Hepatocyte (in vitro differentiated cells): ENCODE measurements at regions not wholly inside any gene's neighbourhood (a gene's known extent, or its start where the extent isn't known, plus 50 kb on each side); places are given as distances from the start of the nearest gene placed in this dataset.

ENCODE experiments used
- DNase-seq: peaks from one replicate; pipeline ENCODE4 v3.0.0-alpha.2; 2016; ENCODE audit warnings: low spot score
- H2AFZ ChIP-seq: fragments of 200-600 bp; sonication (generic); 2 replicates; pipeline ENCODE4 v1.6.0; 2016; ENCODE audit warnings: antibody characterized with exemption, mild to moderate bottlenecking
- H3K27ac ChIP-seq: fragments of 200-600 bp; sonication (generic); 2 replicates; pipeline ENCODE4 v1.5.1; 2016; ENCODE audit warnings: mild to moderate bottlenecking
- H3K27me3 ChIP-seq: fragments of 200-600 bp; sonication (generic); 2 replicates; pipeline ENCODE4 v1.6.1; 2016
- H3K36me3 ChIP-seq: fragments of 200-600 bp; sonication (generic); replicated peaks from 2 replicates; pipeline ENCODE4 v1.5.1; 2016; ENCODE audit warnings: low read depth; ENCODE audit not compliant: insufficient read depth
- H3K4me1 ChIP-seq: fragments of 200-600 bp; sonication (generic); 2 replicates; pipeline ENCODE4 v1.5.1; 2016; ENCODE audit warnings: mild to moderate bottlenecking, moderate library complexity; ENCODE audit not compliant: insufficient read depth
- H3K4me2 ChIP-seq: fragments of 200-600 bp; sonication (generic); 2 replicates; pipeline ENCODE4 v1.6.0; 2016
- H3K4me3 ChIP-seq: fragments of 200-600 bp; sonication (generic); 2 replicates; pipeline ENCODE4 v1.5.1; 2016; ENCODE audit warnings: mild to moderate bottlenecking
- H3K79me2 ChIP-seq: fragments of 200-600 bp; sonication (generic); 2 replicates; pipeline ENCODE4 v1.6.0; 2017; ENCODE audit warnings: mild to moderate bottlenecking
- H3K9me2 ChIP-seq: fragments of 200-600 bp; sonication (generic); replicated peaks from 2 replicates; pipeline ENCODE4 v1.6.0; 2017; ENCODE audit warnings: mild to moderate bottlenecking; ENCODE audit not compliant: insufficient read depth
- H3K9me3 ChIP-seq: fragments of 200-600 bp; sonication (generic); 2 replicates; pipeline ENCODE4 v1.5.1; 2016; ENCODE audit warnings: low read depth, mild to moderate bottlenecking
- H4K20me1 ChIP-seq: fragments of 200-600 bp; sonication (generic); 2 replicates; pipeline ENCODE4 v1.6.0; 2016; ENCODE audit warnings: mild to moderate bottlenecking; ENCODE audit not compliant: insufficient read depth, poor library complexity, severe bottlenecking
- EZH2 ChIP-seq: fragments of 200-600 bp; sonication (generic); IDR thresholded peaks from 2 replicates; pipeline ENCODE4 v1.6.1; 2016; ENCODE audit warnings: antibody characterized with exemption, mild to moderate bottlenecking, borderline replicate concordance
- EZH2phosphoT487 ChIP-seq: fragments of 200-600 bp; sonication (generic); IDR thresholded peaks from one replicate; pipeline ENCODE4 v1.6.1; 2018; ENCODE audit warnings: antibody characterized with exemption, mild to moderate bottlenecking, low read depth, moderate library complexity; ENCODE audit not compliant: unreplicated experiment, severe bottlenecking
- WGBS: methylation state at CpG from one replicate; pipeline ENCODE4 v1.1.6; 2016; ENCODE audit warnings: low lambda C conversion rate; ENCODE audit errors: missing lambda C conversion rate; 5-methylcytosine and 5-hydroxymethylcytosine counted together
- TF ChIP-seq, protein P1 (sequence below): fragments of 200-600 bp; sonication (generic); IDR thresholded peaks from 2 replicates; pipeline ENCODE4 v1.5.1; 2016; ENCODE audit warnings: antibody characterized with exemption, mild to moderate bottlenecking; ENCODE audit not compliant: poor library complexity

DNA sequence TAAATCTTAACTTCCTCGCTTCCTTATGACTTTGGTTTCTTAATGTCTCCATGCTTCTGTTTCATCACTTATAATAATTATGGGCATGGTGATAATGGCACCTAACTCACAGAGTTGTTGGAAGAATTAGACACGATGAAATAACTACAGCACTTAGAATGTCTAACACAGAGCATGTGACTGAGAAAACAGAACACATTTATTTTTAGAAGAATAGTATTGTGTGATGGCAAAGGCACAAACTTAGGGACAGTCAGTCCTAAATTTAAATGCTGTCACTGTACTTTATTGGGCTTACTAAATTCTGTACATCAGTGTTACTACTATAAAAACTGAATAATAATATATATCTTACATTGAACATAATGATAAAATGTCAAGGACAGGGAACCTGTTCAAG lies 391.1 kb upstream of the JAG1 start:
- 83% methylated on average over 2 of the region's 2 CpGs for whole genome bisulfite sequencing
- H3K4me3 ChIP-seq = no peak overlapping the region
- H3K79me2 ChIP-seq = no peaks in the 10 kb centered on the region
- H2AFZ ChIP-seq = no peak overlapping the region
- H3K4me1 ChIP-seq = no peaks in the 10 kb centered on the region
- TF ChIP-seq EZH2phosphoT487 = no peak
- no peak for TF ChIP-seq EZH2
- TF ChIP-seq, protein P1, sequence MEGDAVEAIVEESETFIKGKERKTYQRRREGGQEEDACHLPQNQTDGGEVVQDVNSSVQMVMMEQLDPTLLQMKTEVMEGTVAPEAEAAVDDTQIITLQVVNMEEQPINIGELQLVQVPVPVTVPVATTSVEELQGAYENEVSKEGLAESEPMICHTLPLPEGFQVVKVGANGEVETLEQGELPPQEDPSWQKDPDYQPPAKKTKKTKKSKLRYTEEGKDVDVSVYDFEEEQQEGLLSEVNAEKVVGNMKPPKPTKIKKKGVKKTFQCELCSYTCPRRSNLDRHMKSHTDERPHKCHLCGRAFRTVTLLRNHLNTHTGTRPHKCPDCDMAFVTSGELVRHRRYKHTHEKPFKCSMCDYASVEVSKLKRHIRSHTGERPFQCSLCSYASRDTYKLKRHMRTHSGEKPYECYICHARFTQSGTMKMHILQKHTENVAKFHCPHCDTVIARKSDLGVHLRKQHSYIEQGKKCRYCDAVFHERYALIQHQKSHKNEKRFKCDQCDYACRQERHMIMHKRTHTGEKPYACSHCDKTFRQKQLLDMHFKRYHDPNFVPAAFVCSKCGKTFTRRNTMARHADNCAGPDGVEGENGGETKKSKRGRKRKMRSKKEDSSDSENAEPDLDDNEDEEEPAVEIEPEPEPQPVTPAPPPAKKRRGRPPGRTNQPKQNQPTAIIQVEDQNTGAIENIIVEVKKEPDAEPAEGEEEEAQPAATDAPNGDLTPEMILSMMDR = no peak
- no peak for DNase-seq
- H3K27me3 ChIP-seq = no peaks in the 10 kb centered on the region
- no peaks in the 10 kb centered on the region for H3K9me2 ChIP-seq
- H3K27ac ChIP-seq = no peak overlapping the region
- no peak overlapping the region for H3K4me2 ChIP-seq
- no peaks in the 10 kb centered on the region for H3K9me3 ChIP-seq
- no peaks in the 10 kb centered on the region for H3K36me3 ChIP-seq
- no peaks in the 10 kb centered on the region for H4K20me1 ChIP-seq

DNA sequence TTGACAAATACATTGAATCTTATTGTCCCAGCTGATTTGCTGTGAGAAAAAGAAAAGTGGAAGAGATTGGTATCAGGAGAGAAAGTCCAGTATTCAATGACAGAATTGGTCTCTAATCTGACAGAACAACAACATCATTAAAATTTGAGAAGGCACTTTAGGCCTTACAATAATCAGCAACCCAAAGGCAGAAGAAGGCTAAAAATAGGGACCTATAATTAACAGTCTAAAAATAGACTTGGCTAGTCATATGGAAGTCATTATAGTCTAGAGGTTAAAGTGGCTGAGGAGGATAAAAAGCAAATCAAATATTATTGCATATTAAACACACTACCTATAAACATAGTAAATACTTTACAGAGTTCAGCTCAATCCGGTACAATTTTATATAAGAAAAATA lies 393.6 kb upstream of the JAG1 start:
- H3K4me1 ChIP-seq = no peaks in the 10 kb centered on the region
- H3K36me3 ChIP-seq = no peaks in the 10 kb centered on the region
- no peak overlapping the region for H2AFZ ChIP-seq
- H3K4me2 ChIP-seq = no peak overlapping the region
- no peak for DNase-seq
- no peak overlapping the region for H3K4me3 ChIP-seq
- TF ChIP-seq EZH2 (no peak), EZH2phosphoT487 (no peak)
- TF ChIP-seq, protein P1 = no peak
- no peaks in the 10 kb centered on the region for H3K9me3 ChIP-seq
- H3K9me2 ChIP-seq = no peaks in the 10 kb centered on the region
- no peak overlapping the region for H3K27ac ChIP-seq
- no peaks in the 10 kb centered on the region for H3K27me3 ChIP-seq
- H4K20me1 ChIP-seq = no peaks in the 10 kb centered on the region
- WGBS = 63% methylated on average over 1 of the region's 1 CpG
- H3K79me2 ChIP-seq = no peaks in the 10 kb centered on the region

- H3K36me3 ChIP-seq = no peaks in the 10 kb centered on the region
- no peak for DNase-seq
- no peak for TF ChIP-seq EZH2phosphoT487
- TF ChIP-seq EZH2 = no peak
- TF ChIP-seq, protein P1 = no peak
- no peaks in the 10 kb centered on the region for H3K79me2 ChIP-seq
- no peaks in the 10 kb centered on the region for H3K9me3 ChIP-seq
- H4K20me1 ChIP-seq = no peaks in the 10 kb centered on the region
- H3K4me1 ChIP-seq = no peaks in the 10 kb centered on the region
- H3K27ac ChIP-seq = no peak overlapping the region
- WGBS = 90% methylated on average over 1 of the region's 1 CpG
- H3K4me2 ChIP-seq = no peak overlapping the region
- H2AFZ ChIP-seq = no peak overlapping the region
- H3K9me2 ChIP-seq = no peaks in the 10 kb centered on the region
- no peaks in the 10 kb centered on the region for H3K27me3 ChIP-seq
- H3K4me3 ChIP-seq = no peak overlapping the region
Observed at GRCh38 chr20:11072982-11073381, 399.2 kb upstream of the JAG1 start.

DNA sequence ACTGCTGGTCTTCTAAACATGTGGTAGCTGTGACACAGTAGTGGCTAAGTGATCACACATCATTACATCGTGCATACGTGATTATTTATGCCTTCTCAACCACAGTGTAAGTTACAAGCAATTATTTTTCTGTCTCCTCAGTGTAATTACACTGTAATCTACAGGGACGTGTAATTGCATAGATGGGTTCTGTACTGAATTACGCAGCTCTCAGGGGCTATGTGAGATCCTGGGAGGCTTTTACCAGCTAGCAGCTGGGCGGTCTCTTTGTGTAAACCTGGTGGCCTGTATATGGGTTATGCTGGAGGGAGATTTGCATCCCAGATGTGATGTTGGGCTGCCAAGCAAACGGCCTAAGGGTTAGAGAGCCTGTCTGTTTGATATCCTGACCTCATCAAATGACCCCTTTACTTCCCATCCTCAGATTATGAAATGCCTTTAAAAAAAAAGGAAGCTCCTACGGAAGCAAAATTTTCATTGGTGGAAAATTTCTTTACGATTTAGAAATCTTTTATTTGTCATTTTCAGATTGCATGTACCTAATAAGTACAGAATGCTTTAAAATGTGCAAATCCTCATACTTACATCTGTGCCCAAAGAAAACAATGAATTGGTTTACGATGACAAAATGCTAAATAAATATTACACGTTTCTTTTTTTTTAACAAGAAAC lies 402.8 kb upstream of the JAG1 start:
- no peak overlapping the region for H3K27ac ChIP-seq
- no peaks in the 10 kb centered on the region for H3K9me2 ChIP-seq
- no peak overlapping the region for H3K4me2 ChIP-seq
- H3K79me2 ChIP-seq = no peaks in the 10 kb centered on the region
- no peaks in the 10 kb centered on the region for H3K36me3 ChIP-seq
- WGBS = 60% methylated on average over 10 of the region's 10 CpGs
- H3K4me3 ChIP-seq = no peak overlapping the region
- no peak for DNase-seq
- H2AFZ ChIP-seq = no peak overlapping the region
- no peaks in the 10 kb centered on the region for H3K9me3 ChIP-seq
- H3K27me3 ChIP-seq = no peaks in the 10 kb centered on the region
- H4K20me1 ChIP-seq = no peaks in the 10 kb centered on the region
- no peak for TF ChIP-seq EZH2phosphoT487
- H3K4me1 ChIP-seq = no peaks in the 10 kb centered on the region
